ENCODE measurements at regions not wholly inside any gene's neighbourhood (a gene's known extent, or its start where the extent isn't known, plus 50 kb on each side); places are given as distances from the start of the nearest gene placed in this dataset.

GRCh38 chr9:12230708-12231107 lies 462.5 kb upstream of the TYRP1 start:
- TF ChIP-seq CTCF (IDR thresholded peaks at IDR 0.05; ENCODE audit: unreplicated experiment) = no peak
- no peak for DNase-seq (ENCODE audit: low spot score)
- H3K27ac Mint-ChIP-seq (ENCODE audit: unreplicated experiment) = no peak overlapping the region
- H3K9me3 Mint-ChIP-seq (ENCODE audit: unreplicated experiment) = no peaks in the 10 kb centered on the region
- no peak overlapping the region for H3K4me3 Mint-ChIP-seq (ENCODE audit: unreplicated experiment)
- H3K4me1 Mint-ChIP-seq (ENCODE audit: unreplicated experiment) = no peaks in the 10 kb centered on the region
- H3K36me3 Mint-ChIP-seq (ENCODE audit: low read depth, unreplicated experiment) = peaks cover 6% of the 10 kb centered on the region
- peaks cover 2% of the 10 kb centered on the region for H3K27me3 Mint-ChIP-seq (ENCODE audit: unreplicated experiment)

- no peak for TF ChIP-seq CTCF (IDR thresholded peaks at IDR 0.05; ENCODE audit: unreplicated experiment)
- H3K4me1 Mint-ChIP-seq (ENCODE audit: unreplicated experiment) = no peaks in the 10 kb centered on the region
- DNase-seq (ENCODE audit: low spot score) = no peak
- H3K36me3 Mint-ChIP-seq (ENCODE audit: low read depth, unreplicated experiment) = peaks cover 6% of the 10 kb centered on the region
- peaks cover 2% of the 10 kb centered on the region for H3K27me3 Mint-ChIP-seq (ENCODE audit: unreplicated experiment)
- no peak overlapping the region for H3K27ac Mint-ChIP-seq (ENCODE audit: unreplicated experiment)
- no peak overlapping the region for H3K4me3 Mint-ChIP-seq (ENCODE audit: unreplicated experiment)
- no peaks in the 10 kb centered on the region for H3K9me3 Mint-ChIP-seq (ENCODE audit: unreplicated experiment)
Measured at GRCh38 chr9:12231832-12232231, 461.4 kb upstream of the TYRP1 start.

GRCh38 chr9:12232836-12233235 lies 460.3 kb upstream of the TYRP1 start:
- Mint-ChIP-seq H3K36me3 (ENCODE audit: low read depth, unreplicated experiment) (peaks cover 6% of the 10 kb centered on the region), H3K4me3 (ENCODE audit: unreplicated experiment) (no peak overlapping the region), H3K27me3 (ENCODE audit: unreplicated experiment) (peaks cover 2% of the 10 kb centered on the region), H3K4me1 (ENCODE audit: unreplicated experiment) (no peaks in the 10 kb centered on the region), H3K9me3 (ENCODE audit: unreplicated experiment) (no peaks in the 10 kb centered on the region), H3K27ac (ENCODE audit: unreplicated experiment) (no peak overlapping the region)
- no peak for DNase-seq (ENCODE audit: low spot score)
- TF ChIP-seq CTCF (IDR thresholded peaks at IDR 0.05; ENCODE audit: unreplicated experiment) = no peak

- H3K36me3 Mint-ChIP-seq (ENCODE audit: low read depth, unreplicated experiment) = no peaks in the 10 kb centered on the region
- no peak overlapping the region for H3K27ac Mint-ChIP-seq (ENCODE audit: unreplicated experiment)
- no peaks in the 10 kb centered on the region for H3K27me3 Mint-ChIP-seq (ENCODE audit: unreplicated experiment)
- no peaks in the 10 kb centered on the region for H3K4me1 Mint-ChIP-seq (ENCODE audit: unreplicated experiment)
- no peak for TF ChIP-seq CTCF (IDR thresholded peaks at IDR 0.05; ENCODE audit: unreplicated experiment)
- H3K9me3 Mint-ChIP-seq (ENCODE audit: unreplicated experiment) = no peaks in the 10 kb centered on the region
- DNase-seq (ENCODE audit: low spot score) = no peak
- no peak overlapping the region for H3K4me3 Mint-ChIP-seq (ENCODE audit: unreplicated experiment)
Measured at GRCh38 chr9:12253941-12254340, 439.2 kb upstream of the TYRP1 start.

GRCh38 chr9:12266758-12267157 lies 426.4 kb upstream of the TYRP1 start:
- H3K4me3 Mint-ChIP-seq (ENCODE audit: unreplicated experiment) = no peak overlapping the region

More at GRCh38 chr9:12266758-12267157, 426.4 kb upstream of the TYRP1 start:
- Mint-ChIP-seq H3K36me3 (ENCODE audit: low read depth, unreplicated experiment) (no peaks in the 10 kb centered on the region), H3K27me3 (ENCODE audit: unreplicated experiment) (no peaks in the 10 kb centered on the region), H3K9me3 (ENCODE audit: unreplicated experiment) (no peaks in the 10 kb centered on the region), H3K27ac (ENCODE audit: unreplicated experiment) (no peak overlapping the region), H3K4me1 (ENCODE audit: unreplicated experiment) (peaks cover 2% of the 10 kb centered on the region)
- TF ChIP-seq CTCF (IDR thresholded peaks at IDR 0.05; ENCODE audit: unreplicated experiment) = no peak
- DNase-seq (ENCODE audit: low spot score) = no peak
